IMR-90 (cell line): ENCODE measurements at regions not wholly inside any gene's neighbourhood (a gene's known extent, or its start where the extent isn't known, plus 50 kb on each side); places are given as distances from the start of the nearest gene placed in this dataset.

ENCODE experiments used
- ATAC-seq: fragments of 200-7000 bp; cut with Tn5 transposase; 2 replicates; pipeline ENCODE4 v1.9.1; 2020; ENCODE audit warnings: low read depth, mild to moderate bottlenecking, moderate library complexity
- BruUV-seq: library from RNA; stranded (reverse); fragments of 400-500 nt; replicated peaks from 2 replicates; lab custom pipeline; 2021; lab: Mats Ljungman, UMichigan
- CTCF ChIA-PET: fragments of 300-600 bp; formaldehyde crosslinking; extraction: SDS; loops from one replicate; lab custom pipeline; 2021; ENCODE audit warnings: antibody characterized with exemption; lab: Yijun Ruan, JAX
- POLR2A ChIA-PET: fragments of 300-600 bp; sonication (Branson Sonifier 250); formaldehyde crosslinking; loops from one replicate; lab custom pipeline; 2022; ENCODE audit warnings: antibody characterized with exemption; ENCODE audit not compliant: unreplicated experiment; lab: Charles Lee
- DNase-seq: peaks from one replicate; pipeline ENCODE4 v3.0.0; 2013
- H2AFZ ChIP-seq: replicated peaks from 2 replicates; pipeline ENCODE3; 2013; ENCODE audit warnings: low read length, mild to moderate bottlenecking; ENCODE audit not compliant: poor library complexity
- H2AK5ac ChIP-seq: 2 replicates; pipeline ENCODE4 v1.6.1; 2013; ENCODE audit warnings: low read depth, low read length, inconsistent platforms
- H2AK9ac ChIP-seq: replicated peaks from 2 replicates; pipeline ENCODE3; 2013; ENCODE audit warnings: mild to moderate bottlenecking, low read depth, low read length, moderate library complexity; ENCODE audit not compliant: poor library complexity
- H2BK120ac ChIP-seq: 2 replicates; pipeline ENCODE4 v1.6.1; 2013; ENCODE audit warnings: low read depth, low read length, inconsistent platforms
- H2BK15ac ChIP-seq: 3 replicates; pipeline ENCODE4 v1.6.1; 2013; ENCODE audit warnings: low read depth, low read length, inconsistent platforms
- H2BK20ac ChIP-seq: 2 replicates; pipeline ENCODE4 v1.6.1; 2013; ENCODE audit warnings: low read depth, mild to moderate bottlenecking, inconsistent platforms, low read length, moderate library complexity
- H2BK5ac ChIP-seq: 2 replicates; pipeline ENCODE4 v1.6.1; 2013; ENCODE audit warnings: mild to moderate bottlenecking, low read depth, low read length, inconsistent platforms; ENCODE audit not compliant: poor library complexity, severe bottlenecking
- H3K14ac ChIP-seq: replicated peaks from 2 replicates; pipeline ENCODE4 v1.6.1; 2013; ENCODE audit warnings: low read depth, low read length, inconsistent platforms
- H3K18ac ChIP-seq: 2 replicates; pipeline ENCODE4 v1.6.1; 2013; ENCODE audit warnings: low read depth, low read length, control low read depth
- H3K23ac ChIP-seq: 2 replicates; pipeline ENCODE4 v1.6.1; 2013; ENCODE audit warnings: low read depth, low read length, inconsistent platforms
- H3K27ac ChIP-seq: 2 replicates; pipeline ENCODE4 v1.5.1; 2013; ENCODE audit warnings: mild to moderate bottlenecking, control low read depth, low read length; ENCODE audit not compliant: insufficient read depth
- H3K27me3 ChIP-seq: 2 replicates; pipeline ENCODE4 v1.6.1; 2013; ENCODE audit warnings: low read length; ENCODE audit not compliant: control insufficient read depth, insufficient read depth
- H3K36me3 ChIP-seq: 2 replicates; pipeline ENCODE4 v1.6.1; 2013; ENCODE audit warnings: low read length, mixed read lengths; ENCODE audit not compliant: control insufficient read depth, insufficient read depth
- H3K4ac ChIP-seq: 2 replicates; pipeline ENCODE4 v1.6.1; 2013; ENCODE audit warnings: low read depth, low read length, inconsistent platforms
- H3K4me1 ChIP-seq: 2 replicates; pipeline ENCODE4 v1.6.1; 2013; ENCODE audit warnings: low read length, mixed read lengths; ENCODE audit not compliant: control insufficient read depth, insufficient read depth
- H3K4me2 ChIP-seq: 2 replicates; pipeline ENCODE4 v1.6.1; 2013; ENCODE audit warnings: low read depth, mild to moderate bottlenecking, control low read depth, low read length, moderate library complexity
- H3K4me3 ChIP-seq: 2 replicates; pipeline ENCODE4 v1.5.1; 2013; ENCODE audit warnings: low read depth, mild to moderate bottlenecking, control low read depth, low read length, moderate library complexity; ENCODE audit not compliant: insufficient read depth
- H3K56ac ChIP-seq: 2 replicates; pipeline ENCODE4 v1.6.1; 2013; ENCODE audit warnings: low read length, inconsistent platforms; ENCODE audit not compliant: insufficient read depth; ENCODE audit errors: extremely low read depth
- H3K79me1 ChIP-seq, 2 experiments: 2 replicates each; pipeline ENCODE4 v1.6.1; 2013; ENCODE audit warnings: low read length in 2 of 2, inconsistent platforms in 1 of 2, low read depth in 1 of 2
- H3K9ac ChIP-seq: 2 replicates; pipeline ENCODE4 v1.6.1; 2013; ENCODE audit warnings: low read depth, low read length, control low read depth
- H3K9me1 ChIP-seq: 2 replicates; pipeline ENCODE4 v1.6.1; 2013; ENCODE audit warnings: low read length, inconsistent platforms; ENCODE audit not compliant: insufficient read depth
- H3K9me3 ChIP-seq: 2 replicates; pipeline ENCODE4 v1.6.1; 2013; ENCODE audit warnings: low read length; ENCODE audit not compliant: control insufficient read depth, insufficient read depth
- H4K20me1 ChIP-seq: 2 replicates; pipeline ENCODE4 v1.6.1; 2013; ENCODE audit warnings: low read length, inconsistent platforms; ENCODE audit not compliant: insufficient read depth
- H4K5ac ChIP-seq: 2 replicates; pipeline ENCODE4 v1.6.1; 2013; ENCODE audit warnings: mild to moderate bottlenecking, low read depth, low read length, control low read depth
- H4K8ac ChIP-seq, 2 experiments: 2 replicates each; pipeline ENCODE4 v1.6.1; 2013; ENCODE audit warnings: low read depth in 2 of 2, low read length in 2 of 2, control low read depth in 1 of 2, inconsistent platforms in 1 of 2
- H4K91ac ChIP-seq: 2 replicates; pipeline ENCODE4 v1.6.1; 2013; ENCODE audit warnings: low read depth, low read length, inconsistent platforms; ENCODE audit not compliant: insufficient read depth
- BHLHE40 ChIP-seq: fragments of 150-350 bp; IDR thresholded peaks from 2 replicates; pipeline ENCODE4 v1.6.1; 2016; ENCODE audit warnings: mild to moderate bottlenecking, low read depth, low read length
- CEBPB ChIP-seq: IDR thresholded peaks from 2 replicates; pipeline ENCODE4 v1.6.1; 2012; ENCODE audit warnings: low read depth, low read length, improper control_type of control experiment
- CHD1 ChIP-seq: IDR thresholded peaks from 2 replicates; pipeline ENCODE4 v1.6.1; 2012; ENCODE audit warnings: low read depth, low read length, improper control_type of control experiment
- MAFK ChIP-seq: IDR thresholded peaks from 2 replicates; pipeline ENCODE4 v1.6.1; 2012; ENCODE audit warnings: low read depth, low read length, improper control_type of control experiment
- MAZ ChIP-seq: IDR thresholded peaks from 2 replicates; pipeline ENCODE4 v1.6.1; 2012; ENCODE audit warnings: low read depth, mild to moderate bottlenecking, low read length, improper control_type of control experiment, moderate library complexity, borderline replicate concordance
- MXI1 ChIP-seq: IDR thresholded peaks from 2 replicates; pipeline ENCODE4 v1.6.1; 2012; ENCODE audit warnings: low read depth, mild to moderate bottlenecking, low read length, moderate library complexity, borderline replicate concordance
- NFE2L2 ChIP-seq: fragments of 150-350 bp; IDR thresholded peaks from 2 replicates; pipeline ENCODE4 v1.6.1; 2016; ENCODE audit warnings: low read depth, mild to moderate bottlenecking, low read length
- POLR2A ChIP-seq: IDR thresholded peaks from 2 replicates; pipeline ENCODE4 v1.6.1; 2012; ENCODE audit warnings: mild to moderate bottlenecking, low read depth, low read length
- RAD21 ChIP-seq: IDR thresholded peaks from 2 replicates; pipeline ENCODE4 v1.6.1; 2012; ENCODE audit warnings: low read length, improper control_type of control experiment
- RCOR1 ChIP-seq: IDR thresholded peaks from 2 replicates; pipeline ENCODE4 v1.6.1; 2012; ENCODE audit warnings: mild to moderate bottlenecking, low read length, improper control_type of control experiment; ENCODE audit not compliant: insufficient replicate concordance
- RFX5 ChIP-seq: IDR thresholded peaks from 2 replicates; pipeline ENCODE4 v1.8.0; 2012; ENCODE audit warnings: low read depth, mild to moderate bottlenecking, low read length, moderate library complexity
- SMC3 ChIP-seq: fragments of 150-350 bp; IDR thresholded peaks from 2 replicates; pipeline ENCODE4 v1.6.1; 2016; ENCODE audit warnings: low read depth, mild to moderate bottlenecking, antibody characterized with exemption, low read length, moderate library complexity
- USF2 ChIP-seq: fragments of 150-350 bp; IDR thresholded peaks from 2 replicates; pipeline ENCODE4 v1.6.1; 2017; ENCODE audit warnings: mild to moderate bottlenecking, antibody characterized with exemption, low read length, low read depth
- WGBS, 2 experiments: methylation state at CpG; one replicate each; pipeline versions ENCODE4 v1.1.5 to v1.1.7; 2013; ENCODE audit warnings: missing lambda C conversion rate in 2 of 2; ENCODE audit not compliant: insufficient read length in 1 of 2; ENCODE audit errors: extremely low coverage in 2 of 2; 5-methylcytosine and 5-hydroxymethylcytosine counted together
- dilution Hi-C: fragments of 300-500 bp; cut with HindIII; formaldehyde crosslinking; loops from one replicate; pipeline ENCODE4 v1.14.3; 2018; ENCODE audit warnings: low sequenced_read_pairs; ENCODE audit not compliant: unreplicated experiment
- in situ Hi-C: fragments of 300-500 bp; cut with MboI; formaldehyde crosslinking; loops from 3 replicates; pipeline ENCODE4 v1.14.3; 2019; ENCODE audit warnings: low sequenced_read_pairs, inconsistent platforms, mixed read lengths
- intact Hi-C: fragments of 100-400 bp; cut with micrococcal nuclease; formaldehyde crosslinking; loops from 2 replicates; pipeline ENCODE4 v1.10.0; 2022
- TF ChIP-seq, protein P1 (sequence below): conservative IDR thresholded peaks from 2 replicates; pipeline ENCODE4 v1.5.1; 2012; ENCODE audit warnings: mild to moderate bottlenecking, low read depth, low read length, improper control_type of control experiment

GRCh38 chr7:114190387-114190786, 224.2 kb upstream of the FOXP2 start:
- no peaks in the 10 kb centered on the region for H3K79me1 ChIP-seq
- H3K4ac ChIP-seq = no peak overlapping the region
- H4K20me1 ChIP-seq = no peaks in the 10 kb centered on the region
- no peak overlapping the region for H3K27ac ChIP-seq
- no peak overlapping the region for H3K4me3 ChIP-seq
- no peaks in the 10 kb centered on the region for H3K9me1 ChIP-seq
- dilution Hi-C loops (no loop called here), intact Hi-C loops (no loop called here), in situ Hi-C loops (no loop called here)
- ChIA-PET CTCF (interaction anchor here (1.2 kb wide), 1 partner anchor 10 kb away, joined by 3 read pairs; no protein-coding TSS in a partner anchor), POLR2A (no interaction called here)
- TF ChIP-seq POLR2A (no peak), MXI1 (no peak), RCOR1 (no peak), MAZ (no peak), BHLHE40 (no peak), CEBPB (no peak), USF2 (no peak), NFE2L2 (no peak), SMC3 (no peak), RFX5 (no peak), RAD21 (no peak), CHD1 (no peak), MAFK (no peak)
- TF ChIP-seq, protein P1, sequence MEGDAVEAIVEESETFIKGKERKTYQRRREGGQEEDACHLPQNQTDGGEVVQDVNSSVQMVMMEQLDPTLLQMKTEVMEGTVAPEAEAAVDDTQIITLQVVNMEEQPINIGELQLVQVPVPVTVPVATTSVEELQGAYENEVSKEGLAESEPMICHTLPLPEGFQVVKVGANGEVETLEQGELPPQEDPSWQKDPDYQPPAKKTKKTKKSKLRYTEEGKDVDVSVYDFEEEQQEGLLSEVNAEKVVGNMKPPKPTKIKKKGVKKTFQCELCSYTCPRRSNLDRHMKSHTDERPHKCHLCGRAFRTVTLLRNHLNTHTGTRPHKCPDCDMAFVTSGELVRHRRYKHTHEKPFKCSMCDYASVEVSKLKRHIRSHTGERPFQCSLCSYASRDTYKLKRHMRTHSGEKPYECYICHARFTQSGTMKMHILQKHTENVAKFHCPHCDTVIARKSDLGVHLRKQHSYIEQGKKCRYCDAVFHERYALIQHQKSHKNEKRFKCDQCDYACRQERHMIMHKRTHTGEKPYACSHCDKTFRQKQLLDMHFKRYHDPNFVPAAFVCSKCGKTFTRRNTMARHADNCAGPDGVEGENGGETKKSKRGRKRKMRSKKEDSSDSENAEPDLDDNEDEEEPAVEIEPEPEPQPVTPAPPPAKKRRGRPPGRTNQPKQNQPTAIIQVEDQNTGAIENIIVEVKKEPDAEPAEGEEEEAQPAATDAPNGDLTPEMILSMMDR = no peak
- H3K14ac ChIP-seq = no peak overlapping the region
- no peak overlapping the region for H2AK9ac ChIP-seq
- H3K23ac ChIP-seq = no peak overlapping the region
- no TSS peak for BruUV-seq
- no peak overlapping the region for H2BK20ac ChIP-seq
- no peak overlapping the region for H2BK5ac ChIP-seq
- no peak overlapping the region for H4K91ac ChIP-seq
- no peaks in the 10 kb centered on the region for H3K36me3 ChIP-seq
- no peak overlapping the region for H4K8ac ChIP-seq
- no peaks in the 10 kb centered on the region for H3K4me1 ChIP-seq
- H4K5ac ChIP-seq = no peak overlapping the region
- H2AFZ ChIP-seq = no peak overlapping the region
- no peaks in the 10 kb centered on the region for H3K27me3 ChIP-seq
- ATAC-seq (no peak), DNase-seq (no peak)
- H2AK5ac ChIP-seq = no peak overlapping the region
- H2BK120ac ChIP-seq = no peak overlapping the region
- H3K56ac ChIP-seq = no peak overlapping the region
- no peak overlapping the region for H2BK15ac ChIP-seq
- no peak overlapping the region for H3K4me2 ChIP-seq
- H3K18ac ChIP-seq = no peak overlapping the region
- WGBS, 2 experiments = no CpG with 5 or more reads among the region's 2 CpGs
- no peak overlapping the region for H3K9ac ChIP-seq
- no peaks in the 10 kb centered on the region for H3K9me3 ChIP-seq
